Gastroesophageal sphincter (tissue), 3 donors: ENCODE measurements at regions not wholly inside any gene's neighbourhood (a gene's known extent, or its start where the extent isn't known, plus 50 kb on each side); places are given as distances from the start of the nearest gene placed in this dataset.

Experiments used
- CTCF ChIP-seq, 4 experiments: fragments of 200-600 bp in 2 of 4; fragments of 450-650 bp in 2 of 4; sonication (generic) in 1 of 4; IDR thresholded peaks; one replicate each; pipeline ENCODE4 v1.5.1; 2017 to 2019; ENCODE audit warnings: antibody characterized with exemption in 4 of 4, mild to moderate bottlenecking in 2 of 4, moderate library complexity in 2 of 4
- POLR2A ChIP-seq, 2 donors: fragments of 450-650 bp; IDR thresholded peaks; one replicate each; pipeline ENCODE4 v1.6.1; 2017; ENCODE audit warnings: antibody characterized with exemption in 2 of 2, mild to moderate bottlenecking in 2 of 2, moderate library complexity in 1 of 2
- POLR2AphosphoS5 ChIP-seq: sonication (generic); formaldehyde crosslinking; IDR thresholded peaks from one replicate; pipeline ENCODE4 v1.6.1; 2017; ENCODE audit warnings: antibody characterized with exemption

DNA sequence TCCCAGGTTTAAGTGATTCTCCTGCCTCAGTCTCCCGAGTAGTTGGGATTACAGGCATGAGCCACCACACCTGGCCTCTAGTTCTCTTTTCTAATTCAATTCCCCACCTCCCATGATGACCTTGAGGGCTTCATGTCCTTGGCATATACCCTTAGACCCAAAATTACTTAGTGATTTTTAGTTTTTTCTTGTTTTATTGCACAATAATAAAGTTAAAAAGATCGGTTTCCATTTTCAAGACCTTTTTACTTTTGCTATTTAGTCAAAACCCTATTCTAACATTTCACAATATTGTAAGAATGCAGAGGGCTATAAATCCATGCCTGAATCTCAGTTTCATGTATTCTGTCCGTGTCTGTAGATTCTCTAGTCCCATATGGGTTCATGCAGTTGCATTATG is 354.6 kb upstream of the FANCL start:
- TF ChIP-seq CTCF (IDR thresholded peaks at IDR 0.05) (no peak), POLR2A (IDR thresholded peaks at IDR 0.05) (no peak), POLR2AphosphoS5 (no peak)
